Vagina (tissue), 2 donors: ENCODE measurements at regions not wholly inside any gene's neighbourhood (a gene's known extent, or its start where the extent isn't known, plus 50 kb on each side); places are given as distances from the start of the nearest gene placed in this dataset.

Source experiments
- CTCF ChIP-seq, 3 experiments: fragments of 450-650 bp in 2 of 3; fragments of 200-600 bp in 1 of 3; sonication (generic) in 1 of 3; IDR thresholded peaks; one replicate each; pipeline ENCODE4 v1.5.1; 2017 to 2019; ENCODE audit warnings: antibody characterized with exemption in 3 of 3, mild to moderate bottlenecking in 2 of 3, moderate library complexity in 2 of 3
- POLR2A ChIP-seq, 2 donors: fragments of 450-650 bp; IDR thresholded peaks; one replicate each; pipeline ENCODE4 v1.6.1; 2017; ENCODE audit warnings: antibody characterized with exemption in 2 of 2, mild to moderate bottlenecking in 2 of 2, moderate library complexity in 2 of 2
- POLR2AphosphoS5 ChIP-seq, 2 donors: sonication (generic); formaldehyde crosslinking; IDR thresholded peaks; one replicate each; pipeline ENCODE4 v1.9.0; 2017; ENCODE audit warnings: antibody characterized with exemption in 2 of 2, mild to moderate bottlenecking in 2 of 2, low read depth in 1 of 2; ENCODE audit not compliant: insufficient read depth in 1 of 2

GRCh38 chr12:127898616-127899015, 368.4 kb upstream of the TMEM132C start:
- TF ChIP-seq POLR2A (IDR thresholded peaks at IDR 0.05) (no peak), CTCF (IDR thresholded peaks at IDR 0.05) (no peak), POLR2AphosphoS5 (IDR thresholded peaks at IDR 0.05; ENCODE audit: insufficient read depth in 1 of 2, low read depth in 1 of 2) (no peak)
